RWPE2 (cell line): ENCODE measurements at regions not wholly inside any gene's neighbourhood (a gene's known extent, or its start where the extent isn't known, plus 50 kb on each side); places are given as distances from the start of the nearest gene placed in this dataset.

ENCODE experiments used
- ATAC-seq: fragments of 200-7000 bp; cut with Tn5 transposase; 3 replicates; pipeline ENCODE4 v1.9.1; 2021; ENCODE audit warnings: low read depth
- DNase-seq: peaks from one replicate; pipeline ENCODE4 v3.0.0-alpha.2; 2020; ENCODE audit warnings: low spot score
- H3K27ac ChIP-seq: fragments of 450-650 bp; 2 replicates; pipeline ENCODE4 v1.5.1; 2017; ENCODE audit warnings: mild to moderate bottlenecking; ENCODE audit not compliant: poor library complexity, severe bottlenecking
- H3K27me3 ChIP-seq: fragments of 250-450 bp; sonication (Bioruptor Pico); 2 replicates; pipeline ENCODE4 v1.5.1; 2021; ENCODE audit warnings: mild to moderate bottlenecking, moderate library complexity; ENCODE audit not compliant: insufficient read depth, poor library complexity, severe bottlenecking
- H3K36me3 ChIP-seq: fragments of 250-450 bp; sonication (Bioruptor Pico); 2 replicates; pipeline ENCODE4 v1.5.1; 2020; ENCODE audit warnings: low read depth, mild to moderate bottlenecking, moderate library complexity
- H3K4me1 ChIP-seq: fragments of 250-450 bp; sonication (Bioruptor Pico); 2 replicates; pipeline ENCODE4 v1.5.1; 2021; ENCODE audit warnings: mild to moderate bottlenecking, moderate library complexity; ENCODE audit not compliant: insufficient read depth, poor library complexity, severe bottlenecking
- H3K4me3 ChIP-seq: fragments of 250-450 bp; sonication (Bioruptor Pico); 2 replicates; pipeline ENCODE4 v1.5.1; 2021; ENCODE audit warnings: mild to moderate bottlenecking, moderate library complexity; ENCODE audit not compliant: severe bottlenecking
- H3K9me3 ChIP-seq: fragments of 250-450 bp; sonication (Bioruptor Pico); 2 replicates; pipeline ENCODE4 v1.5.1; 2021; ENCODE audit warnings: mild to moderate bottlenecking, moderate library complexity; ENCODE audit not compliant: severe bottlenecking
- TF ChIP-seq, protein P1 (sequence below): fragments of 450-650 bp; IDR thresholded peaks from one replicate; pipeline ENCODE4 v1.5.1; 2017; ENCODE audit warnings: mild to moderate bottlenecking, moderate library complexity; ENCODE audit not compliant: poor library complexity, severe bottlenecking

DNA sequence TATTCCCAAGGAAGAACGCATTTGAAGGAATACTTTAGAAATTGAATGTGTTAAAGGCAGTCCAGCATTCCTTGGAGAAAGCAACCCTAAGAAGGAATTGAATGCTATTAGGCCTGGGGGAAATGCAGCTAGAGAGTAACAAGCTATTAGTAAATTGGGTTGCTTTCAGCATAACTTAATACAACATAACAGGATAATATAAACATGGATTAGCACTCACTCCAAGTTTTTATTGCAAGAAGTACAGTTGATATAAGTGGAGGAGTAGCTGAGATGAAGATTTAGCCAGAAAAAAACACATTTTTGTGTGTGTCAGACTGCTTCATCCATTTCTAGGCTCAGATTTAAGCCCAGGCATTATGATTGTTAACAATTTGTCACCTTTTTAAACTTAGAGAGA is 314.6 kb downstream of the MEIS1 start:
- no peak for ATAC-seq

DNA sequence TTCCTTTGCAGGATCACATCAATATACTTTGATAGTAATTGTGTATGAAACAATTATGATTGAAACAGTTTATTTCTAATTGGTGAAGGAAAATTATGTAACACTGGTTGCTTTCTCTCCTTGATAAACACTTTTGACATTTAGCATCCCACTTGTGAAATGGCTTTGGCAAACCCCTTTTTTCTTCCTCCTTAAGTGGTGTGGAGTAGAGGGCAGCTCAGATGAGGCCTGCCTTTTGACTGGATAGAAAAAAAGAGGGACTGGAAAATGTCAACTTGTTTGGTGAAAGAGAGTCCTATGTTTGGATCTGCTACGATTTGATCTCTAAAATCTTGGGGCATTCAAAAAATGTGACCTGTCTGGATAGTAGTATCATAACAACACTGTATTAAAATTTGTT is 318.3 kb downstream of the MEIS1 start:
- no peaks in the 10 kb centered on the region for H3K9me3 ChIP-seq
- H3K27ac ChIP-seq = no peak overlapping the region
- H3K27me3 ChIP-seq = no peaks in the 10 kb centered on the region
- no peaks in the 10 kb centered on the region for H3K4me1 ChIP-seq
- H3K36me3 ChIP-seq = no peaks in the 10 kb centered on the region
- no peak for DNase-seq
- ATAC-seq = no peak
- TF ChIP-seq, protein P1, sequence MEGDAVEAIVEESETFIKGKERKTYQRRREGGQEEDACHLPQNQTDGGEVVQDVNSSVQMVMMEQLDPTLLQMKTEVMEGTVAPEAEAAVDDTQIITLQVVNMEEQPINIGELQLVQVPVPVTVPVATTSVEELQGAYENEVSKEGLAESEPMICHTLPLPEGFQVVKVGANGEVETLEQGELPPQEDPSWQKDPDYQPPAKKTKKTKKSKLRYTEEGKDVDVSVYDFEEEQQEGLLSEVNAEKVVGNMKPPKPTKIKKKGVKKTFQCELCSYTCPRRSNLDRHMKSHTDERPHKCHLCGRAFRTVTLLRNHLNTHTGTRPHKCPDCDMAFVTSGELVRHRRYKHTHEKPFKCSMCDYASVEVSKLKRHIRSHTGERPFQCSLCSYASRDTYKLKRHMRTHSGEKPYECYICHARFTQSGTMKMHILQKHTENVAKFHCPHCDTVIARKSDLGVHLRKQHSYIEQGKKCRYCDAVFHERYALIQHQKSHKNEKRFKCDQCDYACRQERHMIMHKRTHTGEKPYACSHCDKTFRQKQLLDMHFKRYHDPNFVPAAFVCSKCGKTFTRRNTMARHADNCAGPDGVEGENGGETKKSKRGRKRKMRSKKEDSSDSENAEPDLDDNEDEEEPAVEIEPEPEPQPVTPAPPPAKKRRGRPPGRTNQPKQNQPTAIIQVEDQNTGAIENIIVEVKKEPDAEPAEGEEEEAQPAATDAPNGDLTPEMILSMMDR = no peak
- no peak overlapping the region for H3K4me3 ChIP-seq

More for the DNA sequence above, 314.6 kb downstream of the MEIS1 start:
- TF ChIP-seq, protein P1 = no peak
- H3K4me1 ChIP-seq = no peaks in the 10 kb centered on the region
- no peaks in the 10 kb centered on the region for H3K27me3 ChIP-seq
- no peak overlapping the region for H3K27ac ChIP-seq
- H3K9me3 ChIP-seq = no peaks in the 10 kb centered on the region
- no peak overlapping the region for H3K4me3 ChIP-seq
- no peaks in the 10 kb centered on the region for H3K36me3 ChIP-seq
- no peak for DNase-seq

DNA sequence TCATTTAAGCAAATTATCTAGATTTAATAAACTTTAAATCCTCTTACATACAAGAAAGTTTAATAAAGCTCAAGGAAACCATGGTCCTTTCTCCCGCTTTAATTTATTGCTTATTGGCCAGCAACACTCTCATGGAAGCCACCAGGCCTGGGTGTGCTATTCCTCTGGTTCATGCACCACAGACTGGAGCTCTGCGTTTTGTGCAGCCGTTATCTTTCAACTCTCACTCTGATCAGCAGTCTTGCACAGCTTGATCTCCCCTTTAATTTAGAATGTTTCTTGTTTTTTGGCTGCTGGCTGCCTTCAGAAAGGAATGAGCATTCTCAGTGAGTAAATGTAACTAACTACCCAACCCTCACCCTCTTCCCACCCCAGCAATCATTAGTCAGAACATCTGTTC is 318.7 kb downstream of the MEIS1 start:
- DNase-seq = no peak

GRCh38 chr2:66755974-66756373 is 321.0 kb downstream of the MEIS1 start:
- DNase-seq (no peak), ATAC-seq (no peak)
- Histone ChIP-seq H3K27ac (no peak overlapping the region), H3K27me3 (no peaks in the 10 kb centered on the region), H3K4me3 (no peak overlapping the region), H3K4me1 (no peaks in the 10 kb centered on the region), H3K36me3 (no peaks in the 10 kb centered on the region), H3K9me3 (no peaks in the 10 kb centered on the region)
- TF ChIP-seq, protein P1 = no peak

More for the DNA sequence above, 318.7 kb downstream of the MEIS1 start:
- Histone ChIP-seq H3K27me3 (no peaks in the 10 kb centered on the region), H3K9me3 (no peaks in the 10 kb centered on the region), H3K27ac (no peak overlapping the region), H3K4me1 (no peaks in the 10 kb centered on the region), H3K4me3 (no peak overlapping the region), H3K36me3 (no peaks in the 10 kb centered on the region)
- TF ChIP-seq, protein P1 = no peak
- ATAC-seq = no peak

- no peaks in the 10 kb centered on the region for H3K4me1 ChIP-seq
- H3K27me3 ChIP-seq = no peaks in the 10 kb centered on the region
- DNase-seq (no peak), ATAC-seq (no peak)
- TF ChIP-seq, protein P1 = no peak
- H3K27ac ChIP-seq = no peak overlapping the region
- no peaks in the 10 kb centered on the region for H3K9me3 ChIP-seq
- no peak overlapping the region for H3K4me3 ChIP-seq
- H3K36me3 ChIP-seq = no peaks in the 10 kb centered on the region
Measured at GRCh38 chr2:66761826-66762225, 326.9 kb downstream of the MEIS1 start.
